Caco-2 (cell line): ENCODE measurements at regions not wholly inside any gene's neighbourhood (a gene's known extent, or its start where the extent isn't known, plus 50 kb on each side); places are given as distances from the start of the nearest gene placed in this dataset.

Experiments
- BruUV-seq: library from RNA; stranded (reverse); fragments of 400-500 nt; replicated peaks from 2 replicates; lab custom pipeline; 2021; lab: Mats Ljungman, UMichigan
- CTCF ChIA-PET: fragments of 300-600 bp; sonication (Branson Sonifier 250); formaldehyde crosslinking; loops from one replicate; lab custom pipeline; 2022; ENCODE audit warnings: antibody characterized with exemption; lab: Charles Lee
- POLR2A ChIA-PET: fragments of 300-600 bp; sonication (Branson Sonifier 250); formaldehyde crosslinking; loops from one replicate; lab custom pipeline; 2022; ENCODE audit warnings: antibody characterized with exemption; lab: Charles Lee
- DNase-seq, 2 experiments: peaks; one replicate each; pipeline versions ENCODE4 v3.0.0 to v3.0.0-alpha.2; 2020 to 2022
- H3K27me3 ChIP-seq: replicated peaks from 2 replicates; pipeline ENCODE4 v1.6.0; 2011; ENCODE audit warnings: low read length; ENCODE audit not compliant: control insufficient read depth, insufficient read depth
- H3K36me3 ChIP-seq: 2 replicates; pipeline ENCODE4 v1.5.1; 2011; ENCODE audit warnings: low read length; ENCODE audit not compliant: control insufficient read depth, insufficient read depth
- H3K4me1 ChIP-seq: fragments of 250-450 bp; sonication (Bioruptor Pico); 2 replicates; pipeline ENCODE4 v1.5.1; 2020; ENCODE audit warnings: mild to moderate bottlenecking
- H3K4me3 ChIP-seq: 2 replicates; pipeline ENCODE4 v1.5.1; 2011; ENCODE audit warnings: low read depth, mild to moderate bottlenecking, control low read depth, low read length
- H3K9me3 ChIP-seq: fragments of 250-450 bp; sonication (Bioruptor Pico); 2 replicates; pipeline ENCODE4 v1.5.1; 2020; ENCODE audit warnings: mild to moderate bottlenecking, moderate library complexity
- H3K27ac Mint-ChIP-seq: one replicate; pipeline ENCODE4 v1.8.0; 2022; ENCODE audit warnings: mixed read lengths; ENCODE audit not compliant: unreplicated experiment
- H3K27me3 Mint-ChIP-seq: one replicate; pipeline ENCODE4 v1.8.0; 2022; ENCODE audit warnings: mixed read lengths; ENCODE audit not compliant: insufficient read depth, unreplicated experiment
- H3K36me3 Mint-ChIP-seq: one replicate; pipeline ENCODE4 v1.8.0; 2022; ENCODE audit warnings: mild to moderate bottlenecking, mixed read lengths; ENCODE audit not compliant: insufficient read depth, unreplicated experiment
- H3K4me1 Mint-ChIP-seq: one replicate; pipeline ENCODE4 v1.8.0; 2022; ENCODE audit warnings: low read depth, mixed read lengths; ENCODE audit not compliant: unreplicated experiment
- H3K4me3 Mint-ChIP-seq: one replicate; pipeline ENCODE4 v1.8.0; 2022; ENCODE audit warnings: mild to moderate bottlenecking, moderate library complexity, mixed read lengths; ENCODE audit not compliant: unreplicated experiment
- H3K9me3 Mint-ChIP-seq: one replicate; pipeline ENCODE4 v1.8.0; 2022; ENCODE audit warnings: mixed read lengths; ENCODE audit not compliant: unreplicated experiment
- intact Hi-C: fragments of 100-400 bp; cut with micrococcal nuclease; formaldehyde crosslinking; loops from one replicate; pipeline ENCODE4 v1.10.0; 2022; ENCODE audit not compliant: unreplicated experiment
- TF ChIP-seq, protein P1 (sequence below), 2 experiments: fragments of 200-600 bp in 1 of 2; IDR thresholded peaks; 1 replicate in 1 of 2; 2 replicates in 1 of 2; pipeline versions ENCODE4 v1.5.1 to v1.8.0; 2011 to 2022; ENCODE audit warnings: antibody characterized with exemption in 1 of 2, control low read depth in 1 of 2, inconsistent platforms in 1 of 2, low read depth in 1 of 2, low read length in 1 of 2, mild to moderate bottlenecking in 1 of 2, moderate library complexity in 1 of 2; ENCODE audit not compliant: insufficient read depth in 1 of 2, severe bottlenecking in 1 of 2, unreplicated experiment in 1 of 2

DNA sequence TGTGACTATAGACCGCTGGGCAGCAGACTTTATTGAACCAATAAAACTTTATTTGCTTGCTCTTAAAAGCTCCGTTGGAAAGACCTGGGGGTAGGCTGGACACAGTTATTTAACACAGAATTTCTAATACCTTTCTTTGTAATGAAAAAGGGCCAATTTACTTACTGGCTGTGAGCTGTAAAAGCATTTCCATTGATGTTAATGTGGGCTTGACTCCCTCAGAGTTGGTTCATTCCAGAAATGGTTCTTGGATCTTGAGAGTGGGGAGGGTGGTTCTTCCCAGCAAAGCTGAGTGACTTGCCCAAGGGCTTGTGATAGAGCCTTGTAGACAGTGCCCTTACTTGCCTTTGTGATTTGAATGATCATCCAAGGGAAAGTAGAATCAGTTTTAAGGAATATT, 100.6 kb downstream of the SOX4 start:
- Histone ChIP-seq H3K4me1 (no peaks in the 10 kb centered on the region), H3K9me3 (no peaks in the 10 kb centered on the region), H3K36me3 (no peaks in the 10 kb centered on the region), H3K27me3 (no peaks in the 10 kb centered on the region), H3K4me3 (no peak overlapping the region)
- H3K9me3 Mint-ChIP-seq = no peaks in the 10 kb centered on the region
- CTCF ChIA-PET = interaction anchor here (0.6 kb wide), 1 partner anchor 13 kb away, joined by 3 read pairs; no protein-coding TSS in a partner anchor
- no peak for DNase-seq
- peaks cover 7% of the 10 kb centered on the region for H3K4me1 Mint-ChIP-seq
- intact Hi-C loops = no loop called here
- H3K4me3 Mint-ChIP-seq = no peak overlapping the region
- H3K27me3 Mint-ChIP-seq = no peaks in the 10 kb centered on the region
- no peaks in the 10 kb centered on the region for H3K36me3 Mint-ChIP-seq
- POLR2A ChIA-PET = no interaction called here
- TF ChIP-seq, protein P1, sequence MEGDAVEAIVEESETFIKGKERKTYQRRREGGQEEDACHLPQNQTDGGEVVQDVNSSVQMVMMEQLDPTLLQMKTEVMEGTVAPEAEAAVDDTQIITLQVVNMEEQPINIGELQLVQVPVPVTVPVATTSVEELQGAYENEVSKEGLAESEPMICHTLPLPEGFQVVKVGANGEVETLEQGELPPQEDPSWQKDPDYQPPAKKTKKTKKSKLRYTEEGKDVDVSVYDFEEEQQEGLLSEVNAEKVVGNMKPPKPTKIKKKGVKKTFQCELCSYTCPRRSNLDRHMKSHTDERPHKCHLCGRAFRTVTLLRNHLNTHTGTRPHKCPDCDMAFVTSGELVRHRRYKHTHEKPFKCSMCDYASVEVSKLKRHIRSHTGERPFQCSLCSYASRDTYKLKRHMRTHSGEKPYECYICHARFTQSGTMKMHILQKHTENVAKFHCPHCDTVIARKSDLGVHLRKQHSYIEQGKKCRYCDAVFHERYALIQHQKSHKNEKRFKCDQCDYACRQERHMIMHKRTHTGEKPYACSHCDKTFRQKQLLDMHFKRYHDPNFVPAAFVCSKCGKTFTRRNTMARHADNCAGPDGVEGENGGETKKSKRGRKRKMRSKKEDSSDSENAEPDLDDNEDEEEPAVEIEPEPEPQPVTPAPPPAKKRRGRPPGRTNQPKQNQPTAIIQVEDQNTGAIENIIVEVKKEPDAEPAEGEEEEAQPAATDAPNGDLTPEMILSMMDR (IDR thresholded peaks at IDR 0.05; ENCODE audit: insufficient read depth in 1 of 2, low read depth in 1 of 2, low read length in 1 of 2, severe bottlenecking in 1 of 2, unreplicated experiment in 1 of 2) = no peak
- BruUV-seq = no TSS peak
- H3K27ac Mint-ChIP-seq = no peak overlapping the region

DNA sequence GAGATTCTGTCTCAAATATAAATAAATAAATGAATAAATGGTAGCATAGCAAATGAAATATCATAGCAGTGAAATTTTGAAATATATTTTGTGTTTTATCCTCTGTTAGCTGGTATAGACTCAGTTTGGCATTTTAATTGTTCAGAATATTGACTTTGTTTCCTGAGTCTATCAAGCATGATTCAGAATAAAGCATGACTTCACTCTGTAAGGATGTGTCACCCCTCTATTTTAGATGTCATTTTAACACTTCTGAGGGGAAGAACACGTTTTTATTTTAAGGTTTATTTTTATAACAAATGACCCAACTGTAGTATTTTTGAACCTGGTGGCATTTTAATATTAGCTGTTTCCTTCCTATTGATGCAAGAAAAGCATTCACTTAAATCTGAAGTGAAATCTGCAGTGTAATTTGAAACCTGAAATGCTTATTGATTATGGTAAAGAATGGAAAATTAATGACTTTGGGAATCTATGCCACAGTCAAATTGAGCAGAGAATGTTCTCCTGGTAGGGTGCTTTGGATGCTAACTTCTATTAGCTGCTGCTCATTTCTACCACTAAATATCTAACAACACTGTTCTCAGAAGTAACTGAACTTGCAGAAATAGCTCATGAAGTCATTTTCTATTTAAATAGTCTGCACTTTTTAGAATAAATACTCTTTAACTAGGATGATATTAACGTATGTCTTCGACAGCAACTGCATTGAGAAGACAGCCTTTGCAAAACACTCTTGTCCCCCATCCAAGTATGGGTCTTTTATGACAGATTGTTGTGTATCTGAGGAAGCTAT, 114.2 kb downstream of the SOX4 start:
- POLR2A ChIA-PET = no interaction called here
- CTCF ChIA-PET = no interaction called here
- Histone ChIP-seq H3K27me3 (no peaks in the 10 kb centered on the region), H3K9me3 (no peaks in the 10 kb centered on the region), H3K4me1 (peaks cover 24% of the 10 kb centered on the region), H3K4me3 (no peak overlapping the region), H3K36me3 (no peaks in the 10 kb centered on the region)
- DNase-seq = no peak
- Mint-ChIP-seq H3K9me3 (no peaks in the 10 kb centered on the region), H3K27ac (no peak overlapping the region), H3K4me3 (no peak overlapping the region), H3K27me3 (no peaks in the 10 kb centered on the region), H3K36me3 (no peaks in the 10 kb centered on the region), H3K4me1 (peaks cover 16% of the 10 kb centered on the region)
- BruUV-seq = no TSS peak
- TF ChIP-seq, protein P1 (IDR thresholded peaks at IDR 0.05; ENCODE audit: insufficient read depth in 1 of 2, low read depth in 1 of 2, low read length in 1 of 2, severe bottlenecking in 1 of 2, unreplicated experiment in 1 of 2) = no peak
- intact Hi-C loops = no loop called here

DNA sequence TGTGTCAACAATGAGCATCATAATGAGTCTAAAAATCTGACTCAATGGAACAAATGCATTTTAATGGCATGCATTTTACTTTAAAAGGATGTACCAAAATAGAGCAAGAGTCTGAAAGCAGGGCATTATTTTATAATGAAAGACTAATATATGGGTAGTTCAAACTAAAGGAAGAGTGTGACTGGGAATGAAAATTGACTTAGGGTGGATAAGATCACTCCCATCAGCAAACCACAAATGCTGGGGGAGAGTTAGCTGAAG, 114.7 kb downstream of the SOX4 start:
- Mint-ChIP-seq H3K27me3 (no peaks in the 10 kb centered on the region), H3K9me3 (no peaks in the 10 kb centered on the region), H3K4me3 (no peak overlapping the region), H3K27ac (no peak overlapping the region), H3K36me3 (no peaks in the 10 kb centered on the region), H3K4me1 (peaks cover 16% of the 10 kb centered on the region)
- ChIA-PET CTCF (no interaction called here), POLR2A (no interaction called here)
- intact Hi-C loops = no loop called here
- Histone ChIP-seq H3K4me3 (no peak overlapping the region), H3K9me3 (no peaks in the 10 kb centered on the region), H3K4me1 (peaks cover 28% of the 10 kb centered on the region), H3K36me3 (no peaks in the 10 kb centered on the region), H3K27me3 (no peaks in the 10 kb centered on the region)
- TF ChIP-seq, protein P1 (IDR thresholded peaks at IDR 0.05; ENCODE audit: insufficient read depth in 1 of 2, low read depth in 1 of 2, low read length in 1 of 2, severe bottlenecking in 1 of 2, unreplicated experiment in 1 of 2) = no peak
- no TSS peak for BruUV-seq
- DNase-seq = no peak
